ENCODE measurements at regions not wholly inside any gene's neighbourhood (a gene's known extent, or its start where the extent isn't known, plus 50 kb on each side); places are given as distances from the start of the nearest gene placed in this dataset.

GRCh38 chr6:22413681-22414311, 117.0 kb upstream of the PRL start:
- TF ChIP-seq POLR2A (IDR thresholded peaks at IDR 0.05) (no peak), CTCF (IDR thresholded peaks at IDR 0.05) (no peak)
